ENCODE measurements at regions not wholly inside any gene's neighbourhood (a gene's known extent, or its start where the extent isn't known, plus 50 kb on each side); places are given as distances from the start of the nearest gene placed in this dataset.

GRCh38 chr18:38972571-38972970 lies 1407.0 kb upstream of the CELF4 start:
- TF ChIP-seq, protein P1, sequence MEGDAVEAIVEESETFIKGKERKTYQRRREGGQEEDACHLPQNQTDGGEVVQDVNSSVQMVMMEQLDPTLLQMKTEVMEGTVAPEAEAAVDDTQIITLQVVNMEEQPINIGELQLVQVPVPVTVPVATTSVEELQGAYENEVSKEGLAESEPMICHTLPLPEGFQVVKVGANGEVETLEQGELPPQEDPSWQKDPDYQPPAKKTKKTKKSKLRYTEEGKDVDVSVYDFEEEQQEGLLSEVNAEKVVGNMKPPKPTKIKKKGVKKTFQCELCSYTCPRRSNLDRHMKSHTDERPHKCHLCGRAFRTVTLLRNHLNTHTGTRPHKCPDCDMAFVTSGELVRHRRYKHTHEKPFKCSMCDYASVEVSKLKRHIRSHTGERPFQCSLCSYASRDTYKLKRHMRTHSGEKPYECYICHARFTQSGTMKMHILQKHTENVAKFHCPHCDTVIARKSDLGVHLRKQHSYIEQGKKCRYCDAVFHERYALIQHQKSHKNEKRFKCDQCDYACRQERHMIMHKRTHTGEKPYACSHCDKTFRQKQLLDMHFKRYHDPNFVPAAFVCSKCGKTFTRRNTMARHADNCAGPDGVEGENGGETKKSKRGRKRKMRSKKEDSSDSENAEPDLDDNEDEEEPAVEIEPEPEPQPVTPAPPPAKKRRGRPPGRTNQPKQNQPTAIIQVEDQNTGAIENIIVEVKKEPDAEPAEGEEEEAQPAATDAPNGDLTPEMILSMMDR (IDR thresholded peaks at IDR 0.05): no peak
- no peak for TF ChIP-seq POLR2A (IDR thresholded peaks at IDR 0.05)
